NOMO-1 (cell line): ENCODE measurements at regions not wholly inside any gene's neighbourhood (a gene's known extent, or its start where the extent isn't known, plus 50 kb on each side); places are given as distances from the start of the nearest gene placed in this dataset.
A peak's percentile ranks its signal among the peaks of the same experiment; 100 is the strongest.

ENCODE experiments used
- DNase-seq, 2 experiments: peaks; one replicate each; lab custom pipeline; 2025; ENCODE audit not compliant: unreplicated experiment in 2 of 2; lab: John Stamatoyannopoulos, UW

DNA sequence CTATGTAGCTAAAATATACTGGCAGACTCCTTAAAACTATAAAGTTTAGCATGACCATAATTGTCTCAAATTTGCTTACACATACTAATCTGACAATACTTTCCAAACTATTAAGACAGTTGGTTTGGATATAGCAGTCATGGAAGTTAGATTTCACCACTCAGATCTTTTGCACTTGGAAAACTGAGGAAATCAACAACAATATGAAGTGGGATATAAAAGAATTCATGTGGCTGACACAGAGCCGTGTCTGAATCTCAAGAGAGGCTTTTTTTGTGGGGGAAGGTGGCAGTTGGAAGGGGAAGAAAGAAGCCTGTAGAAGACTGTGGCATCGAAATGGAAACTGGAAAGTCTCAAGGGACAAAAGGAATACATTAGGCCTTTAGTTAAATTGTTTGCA is 166.6 kb upstream of the FLRT2 start:
- DNase-seq, result no peak

DNA sequence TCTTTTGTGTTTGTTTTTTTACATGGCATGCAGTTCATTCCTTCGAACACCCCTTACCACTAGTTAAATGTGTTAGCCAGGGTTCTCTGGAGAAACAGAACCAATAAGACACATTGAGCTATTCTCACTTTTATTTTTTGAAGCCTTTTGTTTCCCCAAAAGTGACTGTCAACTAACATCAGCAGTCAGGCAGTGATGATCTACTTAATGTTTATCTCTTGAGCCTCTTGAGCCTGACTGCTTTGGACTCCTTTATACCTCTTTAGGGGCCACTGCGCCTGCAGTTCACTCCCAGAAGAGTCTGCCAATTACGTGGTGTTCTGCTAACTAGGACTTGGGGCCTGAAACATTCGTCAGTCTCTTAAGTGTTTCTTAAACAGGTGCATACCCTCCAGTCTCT is 163.7 kb upstream of the FLRT2 start:
- DNase-seq, result no peak

GRCh38 chr14:85380881-85381280 is 149.1 kb upstream of the FLRT2 start:
- no peak for DNase-seq

DNA sequence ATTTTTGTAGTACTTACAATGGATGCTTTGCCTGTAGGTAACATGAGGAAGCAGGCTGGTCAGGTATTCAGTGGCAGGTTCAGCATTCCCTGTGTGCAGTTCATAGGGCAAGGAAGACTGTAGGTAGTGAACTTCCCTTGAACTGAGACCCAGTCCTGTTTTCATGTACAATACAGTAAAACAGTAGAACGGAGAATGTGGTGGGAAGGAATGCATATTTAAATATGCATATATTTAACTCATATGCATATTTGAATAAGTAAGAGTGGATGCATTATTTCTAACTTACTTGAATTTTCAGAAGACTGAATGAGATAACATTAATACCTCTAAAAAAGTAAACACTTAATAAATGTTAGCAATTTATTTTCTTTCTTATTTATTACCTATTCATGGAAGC is 147.6 kb upstream of the FLRT2 start:
- DNase-seq, result no peak

DNA sequence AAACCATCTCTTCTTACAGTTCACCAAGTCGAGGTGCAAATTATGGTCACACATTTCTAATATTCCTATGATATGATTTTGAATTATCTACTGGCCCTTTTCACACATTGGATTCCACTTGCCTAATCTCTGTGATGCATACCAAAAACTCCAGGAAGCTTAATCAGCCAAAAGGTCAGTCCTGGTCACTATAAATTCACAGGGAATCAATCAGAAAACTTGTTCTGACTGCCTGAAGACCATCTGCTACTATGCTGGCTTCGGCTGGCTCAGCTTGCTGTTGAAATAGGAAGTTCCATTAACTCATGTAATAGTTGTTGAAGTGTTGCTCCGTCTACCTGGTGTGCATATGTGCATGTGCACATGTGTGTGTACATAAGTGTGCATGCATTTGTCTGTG is 142.8 kb upstream of the FLRT2 start:
- no peak for DNase-seq

DNA sequence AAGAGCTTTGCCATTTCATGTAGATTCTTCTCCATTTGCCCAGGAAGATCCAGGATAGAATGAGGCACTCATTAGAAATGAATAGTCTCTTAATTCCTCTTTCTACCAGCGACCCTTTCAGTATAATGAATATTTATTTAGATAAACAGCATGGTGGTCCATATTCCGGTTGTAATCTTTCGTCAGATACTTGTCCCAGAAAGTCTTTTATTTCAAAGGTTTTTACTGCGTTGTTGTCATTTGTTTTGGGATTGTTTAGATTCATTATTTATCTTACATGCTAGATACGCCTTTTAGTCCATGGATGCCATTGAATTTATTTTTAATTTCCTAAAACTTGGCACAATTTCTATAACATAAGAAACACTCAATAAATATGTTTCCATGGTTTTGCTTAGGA is 139.7 kb upstream of the FLRT2 start:
- no peak for DNase-seq

DNA sequence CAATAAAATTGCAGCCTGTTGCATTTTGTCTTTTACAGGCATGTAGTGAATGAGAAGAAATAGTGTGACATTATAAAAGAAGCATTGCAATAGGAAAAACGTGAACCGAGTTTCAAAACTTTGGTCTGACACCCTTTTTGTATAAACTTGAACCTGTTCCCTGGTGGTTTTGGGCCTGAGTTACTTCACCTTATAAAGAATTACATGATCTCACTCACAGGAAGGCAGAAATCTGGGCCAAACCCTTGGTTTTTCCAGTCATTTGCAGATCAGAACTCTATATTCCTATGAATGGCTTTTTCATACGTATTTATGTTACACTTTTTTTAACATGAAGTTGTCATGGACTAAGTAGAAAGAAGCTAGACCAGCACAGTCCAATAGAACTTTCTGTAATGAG is 138.5 kb upstream of the FLRT2 start:
- no peak for DNase-seq

DNA sequence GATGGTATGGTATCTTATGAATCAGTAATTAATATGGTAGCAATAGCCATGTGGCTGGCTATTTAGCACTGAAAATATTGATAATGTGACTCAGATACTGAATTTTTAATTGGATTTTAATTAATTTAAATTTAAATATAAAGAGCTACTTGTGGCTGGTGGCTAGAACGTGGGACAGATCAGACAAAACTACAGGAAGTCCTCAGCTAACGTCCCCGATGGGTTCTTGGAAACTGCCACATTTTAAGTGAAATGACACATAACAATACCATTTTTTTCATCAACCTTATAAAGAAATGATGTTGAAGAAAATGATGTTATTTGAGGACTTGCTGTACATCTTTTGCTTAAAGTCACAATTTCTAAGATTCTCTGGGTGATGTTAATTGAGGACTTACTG is 138.1 kb upstream of the FLRT2 start:
- no peak for DNase-seq

- DNase-seq, result no peak
These were observed 130.8 kb upstream of the FLRT2 start for GRCh38 chr14:85399186-85399585.

GRCh38 chr14:85400678-85401077 is 129.3 kb upstream of the FLRT2 start:
- DNase-seq, result no peak

- no peak for DNase-seq
These were observed 128.6 kb upstream of the FLRT2 start for GRCh38 chr14:85401384-85401783.

DNA sequence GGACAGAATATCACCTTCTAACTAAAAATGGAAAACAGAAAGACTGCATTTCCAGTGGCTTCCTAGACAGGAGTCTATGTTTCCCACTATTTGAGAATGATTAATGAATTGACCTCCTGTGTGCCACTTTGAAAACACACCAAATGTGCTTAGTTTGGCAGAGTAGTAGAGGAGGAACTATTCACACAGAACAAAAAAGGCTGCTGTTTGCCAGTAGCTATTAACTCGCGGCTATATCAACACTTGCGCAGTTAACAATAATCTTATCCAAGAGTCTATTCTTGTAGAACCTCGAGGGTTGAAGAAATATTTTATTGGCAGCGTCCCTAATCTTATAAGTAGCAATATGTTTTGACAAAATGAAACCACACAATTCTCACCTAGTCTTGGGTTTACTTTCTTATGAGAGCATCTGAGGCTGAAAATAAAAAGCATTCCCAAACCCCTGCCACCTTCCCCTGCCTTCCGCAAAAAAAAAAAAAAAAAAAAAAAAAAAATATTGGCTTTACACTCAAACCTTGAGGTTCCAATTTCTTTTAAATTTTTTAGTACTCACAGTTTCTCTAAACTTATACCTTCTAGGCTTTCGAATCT is 127.3 kb upstream of the FLRT2 start:
- DNase-seq, result no peak

DNA sequence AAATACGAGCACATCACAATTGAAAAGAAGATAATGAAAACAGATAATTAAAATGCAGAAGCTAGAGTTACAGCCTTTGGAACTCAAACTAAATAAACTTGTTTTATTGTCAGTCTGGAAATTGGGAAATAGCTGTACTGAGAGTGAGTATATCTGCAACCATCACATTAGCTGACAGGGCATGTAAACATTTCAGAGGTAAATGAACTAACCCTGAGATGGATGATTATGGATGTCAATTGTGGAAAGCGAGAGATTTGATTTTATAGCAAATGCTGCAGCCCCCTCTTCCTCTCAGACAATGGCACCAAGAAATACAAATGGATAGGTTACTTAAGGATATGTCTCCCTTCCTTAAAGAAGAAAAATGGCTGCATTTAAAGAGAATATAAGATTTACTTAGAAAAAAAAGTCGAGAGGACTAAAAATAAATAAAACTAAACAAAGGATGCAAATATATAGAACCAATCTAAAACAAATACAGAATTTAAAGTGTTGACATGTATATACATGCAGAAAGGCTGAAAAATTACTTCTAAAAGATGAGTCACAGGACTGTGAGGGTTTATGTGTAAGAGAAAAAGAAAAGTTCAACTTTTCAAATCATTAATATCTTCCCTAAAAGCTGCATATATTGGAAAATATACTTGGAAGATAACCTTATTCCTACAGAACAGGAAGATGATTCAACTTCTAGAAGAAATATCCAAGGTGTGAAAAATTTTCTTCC is 120.3 kb upstream of the FLRT2 start:
- DNase-seq, result no peak

DNA sequence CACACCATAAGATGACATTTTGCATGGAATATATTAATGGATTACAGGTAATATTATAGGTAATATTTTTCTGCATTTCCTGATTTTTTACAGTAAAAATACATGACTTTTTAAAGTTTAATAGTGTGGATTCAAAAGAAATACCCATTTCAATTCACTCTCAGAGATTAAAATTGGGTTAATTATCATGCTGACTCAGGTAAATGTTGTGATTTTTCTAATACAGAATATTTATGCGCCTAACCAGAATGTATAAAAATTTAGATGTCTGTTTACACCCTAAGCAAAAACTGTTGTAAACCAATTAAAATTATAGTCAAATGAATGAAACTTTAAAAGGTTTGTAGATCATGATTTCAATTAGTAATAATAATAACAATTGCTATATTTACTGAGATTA is 117.2 kb upstream of the FLRT2 start:
- no peak for DNase-seq

DNA sequence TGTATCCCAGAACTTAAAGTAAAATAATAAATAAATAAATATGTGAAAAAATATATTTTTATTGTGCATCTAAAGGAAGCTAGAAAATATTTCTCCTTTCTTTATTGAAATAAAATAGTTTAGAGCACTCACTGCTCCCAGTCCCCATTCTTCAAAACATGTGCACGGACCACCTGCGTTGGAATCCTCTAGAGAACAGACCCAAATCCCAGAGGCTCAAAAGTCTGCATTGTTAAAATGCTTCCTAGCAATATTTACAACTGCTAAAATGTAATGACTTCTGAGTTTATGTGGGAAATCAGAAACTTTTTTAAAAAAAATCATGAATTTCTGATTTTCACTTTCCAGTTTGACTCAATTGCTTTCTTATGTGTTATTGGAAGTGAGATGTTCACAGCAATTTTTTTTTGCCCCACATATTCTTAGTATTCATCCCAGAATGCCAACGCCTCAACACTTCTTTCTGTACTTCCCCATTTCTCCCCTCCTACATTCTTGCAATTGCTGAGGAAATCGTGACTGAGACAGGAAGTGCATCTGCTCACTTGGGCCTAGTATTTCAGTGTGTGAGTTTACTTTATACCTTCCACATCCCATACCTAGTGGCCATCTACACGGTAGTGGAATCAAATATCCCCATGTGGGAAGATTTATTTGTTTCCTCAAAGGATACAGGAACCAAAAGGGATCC is 116.0 kb upstream of the FLRT2 start:
- DNase-seq, result peak; percentile 7 to 11

DNA sequence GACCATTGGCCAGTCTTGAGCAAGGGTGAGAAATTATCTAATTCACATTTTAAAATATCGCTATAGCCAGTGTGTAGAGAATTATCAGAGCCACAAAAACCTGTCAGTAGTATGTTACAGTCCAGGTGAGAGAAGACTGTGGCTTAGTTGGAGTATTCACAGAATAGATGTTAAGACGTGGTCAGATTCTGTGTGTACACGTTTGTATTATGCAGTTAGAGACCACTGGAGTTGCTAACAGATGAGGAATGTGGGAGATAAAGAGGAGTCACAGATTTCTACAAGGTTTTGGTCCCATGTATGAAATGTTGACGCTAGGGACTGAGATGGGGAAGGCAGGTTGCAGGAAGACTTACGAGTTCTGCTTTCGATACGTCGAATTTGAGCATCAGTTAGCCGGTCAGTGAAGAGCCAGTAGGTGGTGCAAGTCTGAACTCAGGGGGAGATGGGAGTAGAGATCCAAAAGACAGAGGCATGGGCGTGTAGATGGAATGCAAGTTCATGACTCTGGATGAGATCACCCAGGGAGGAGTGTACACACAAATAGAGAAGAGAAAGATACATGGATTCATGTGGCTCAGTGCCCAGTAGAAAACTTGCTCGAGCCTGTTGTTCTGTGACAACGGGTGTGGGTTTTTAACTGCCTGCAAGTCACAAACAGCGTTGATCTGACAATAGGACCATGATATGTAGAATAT is 114.8 kb upstream of the FLRT2 start:
- DNase-seq, result no peak

GRCh38 chr14:85416771-85417170 is 113.2 kb upstream of the FLRT2 start:
- DNase-seq, result peak in 1 of 2 experiments; percentile 23

DNA sequence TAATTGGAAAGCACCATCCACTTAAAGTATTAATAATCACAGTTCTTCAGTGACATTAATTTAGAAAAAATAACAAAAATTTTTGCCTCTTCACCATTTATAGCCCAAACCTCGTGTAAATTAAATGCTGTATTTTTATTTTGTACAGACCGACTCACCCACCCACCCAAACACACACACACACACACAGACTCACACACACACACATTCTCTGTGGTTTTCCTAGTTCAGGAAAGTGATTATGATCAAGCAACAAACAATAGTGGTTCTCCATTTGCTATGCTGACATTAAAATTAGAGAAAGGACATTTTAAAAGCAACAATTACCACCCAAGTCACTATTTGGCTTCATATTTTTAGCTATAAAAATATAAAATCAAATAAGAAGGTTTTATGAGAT is 112.5 kb upstream of the FLRT2 start:
- DNase-seq, result no peak

DNA sequence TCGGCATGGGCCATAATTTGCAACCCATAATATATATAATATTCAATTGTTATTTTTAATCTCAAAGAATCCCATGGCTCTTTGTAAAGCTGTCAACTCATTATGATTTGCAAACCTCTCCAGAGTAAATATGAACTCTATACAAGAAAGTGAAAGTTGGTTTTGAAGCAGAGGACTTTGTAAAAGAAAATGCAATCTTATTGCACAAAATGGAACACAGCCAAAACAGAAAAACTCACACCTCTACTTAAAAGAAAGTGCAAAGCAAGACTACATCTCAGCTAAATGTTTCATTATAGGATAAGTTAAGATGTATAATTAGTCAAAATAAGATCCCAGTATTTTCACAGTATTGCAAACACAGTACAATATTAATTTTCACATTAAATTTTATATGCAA is 111.2 kb upstream of the FLRT2 start:
- DNase-seq, result no peak

GRCh38 chr14:85420278-85420677 is 109.7 kb upstream of the FLRT2 start:
- no peak for DNase-seq

- DNase-seq, result no peak
These were observed 109.2 kb upstream of the FLRT2 start for GRCh38 chr14:85420707-85421106.
